ENCODE measurements at regions not wholly inside any gene's neighbourhood (a gene's known extent, or its start where the extent isn't known, plus 50 kb on each side); places are given as distances from the start of the nearest gene placed in this dataset.

- DNase-seq, result no peak
These were observed 173.6 kb downstream of the ARHGAP12 start for GRCh38 chr10:31754803-31755624.

GRCh38 chr10:31753681-31754080 lies 174.9 kb downstream of the ARHGAP12 start:
- DNase-seq, result no peak

GRCh38 chr10:31752170-31752569 lies 176.5 kb downstream of the ARHGAP12 start:
- DNase-seq, result no peak

- no peak for DNase-seq
These were observed 176.9 kb downstream of the ARHGAP12 start for GRCh38 chr10:31751738-31752080.

GRCh38 chr10:31751051-31751737 lies 177.4 kb downstream of the ARHGAP12 start:
- DNase-seq, result peak; percentile 80 to 97

- DNase-seq, result no peak
These were observed 178.4 kb downstream of the ARHGAP12 start for GRCh38 chr10:31749981-31750840.

GRCh38 chr10:31749301-31749700 lies 179.3 kb downstream of the ARHGAP12 start:
- no peak for DNase-seq

- DNase-seq, result no peak
These were observed 182.8 kb downstream of the ARHGAP12 start for GRCh38 chr10:31745612-31746376.

GRCh38 chr10:31744025-31744424 lies 184.6 kb downstream of the ARHGAP12 start:
- no peak for DNase-seq

- no peak for DNase-seq
These were observed 186.4 kb downstream of the ARHGAP12 start for GRCh38 chr10:31742255-31742654.

GRCh38 chr10:31741473-31741872 lies 187.2 kb downstream of the ARHGAP12 start:
- peak in 1 of 2 donors; percentile 38 for DNase-seq

- DNase-seq, result no peak
These were observed 188.9 kb downstream of the ARHGAP12 start for GRCh38 chr10:31739711-31740110.

- no peak for DNase-seq
These were observed 189.5 kb downstream of the ARHGAP12 start for GRCh38 chr10:31739146-31739545.

GRCh38 chr10:31731711-31732110 lies 196.9 kb downstream of the ARHGAP12 start:
- DNase-seq, result no peak

- no peak for DNase-seq
These were observed 197.9 kb downstream of the ARHGAP12 start for GRCh38 chr10:31730776-31731175.

- DNase-seq, result no peak
These were observed 199.9 kb downstream of the ARHGAP12 start for GRCh38 chr10:31728698-31729224.

- DNase-seq, result no peak
These were observed 203.2 kb downstream of the ARHGAP12 start for GRCh38 chr10:31725436-31725835.

- DNase-seq, result no peak
These were observed 204.3 kb downstream of the ARHGAP12 start for GRCh38 chr10:31724296-31724695.

- DNase-seq, result peak; percentile 31 to 58
These were observed 205.4 kb downstream of the ARHGAP12 start for GRCh38 chr10:31723106-31723750.

- no peak for DNase-seq
These were observed 207.5 kb downstream of the ARHGAP12 start for GRCh38 chr10:31721096-31721495.

- DNase-seq, result no peak
These were observed 208.1 kb downstream of the ARHGAP12 start for GRCh38 chr10:31720546-31720945.

- no peak for DNase-seq
These were observed 219.2 kb downstream of the ARHGAP12 start for GRCh38 chr10:31709476-31709875.

Data from inflammatory macrophage treated with lipopolysaccharide for 1 hour (primary cell).